Adrenal gland (tissue), 9 donors: ENCODE measurements at regions not wholly inside any gene's neighbourhood (a gene's known extent, or its start where the extent isn't known, plus 50 kb on each side); places are given as distances from the start of the nearest gene placed in this dataset.

Experiments used
- DNase-seq, 7 donors: peaks; one replicate each; pipeline ENCODE4 v3.0.0-alpha.2; 2019 to 2020
- H3K27ac ChIP-seq, 5 donors: fragments of 200-600 bp; sonication (generic) in 4 of 5; 1 replicate in 3 of 5; 2 replicates in 2 of 5; pipeline versions ENCODE4 v1.5.1 to v1.8.0; 2016 to 2020; ENCODE audit warnings: mild to moderate bottlenecking in 1 of 5
- H3K27me3 ChIP-seq: fragments of 200-600 bp; 2 replicates; pipeline ENCODE4 v1.8.0; 2021
- H3K36me3 ChIP-seq, 2 donors: fragments of 200-600 bp; replicated peaks in 1 of 2; 1 replicate in 1 of 2; 2 replicates in 1 of 2; pipeline versions ENCODE4 v1.5.1 to v1.8.0; 2018 to 2022
- H3K4me1 ChIP-seq, 2 donors: fragments of 200-600 bp; replicated peaks in 1 of 2; 1 replicate in 1 of 2; 2 replicates in 1 of 2; pipeline versions ENCODE4 v1.5.1 to v1.8.0; 2018 to 2021
- H3K4me3 ChIP-seq, 4 donors: fragments of 200-600 bp; sonication (generic) in 3 of 4; one replicate each; pipeline ENCODE4 v1.5.1; 2016 to 2018
- H3K9me3 ChIP-seq, 3 donors: fragments of 200-600 bp; sonication (generic) in 1 of 3; replicated peaks in 1 of 3; 1 replicate in 2 of 3; 2 replicates in 1 of 3; pipeline versions ENCODE4 v1.5.1 to v1.8.0; 2016 to 2021
- CTCF ChIP-seq, 6 experiments: fragments of 450-650 bp in 4 of 6; fragments of 200-600 bp in 2 of 6; sonication (generic) in 1 of 6; IDR thresholded peaks; 1 replicate in 5 of 6; 2 replicates in 1 of 6; pipeline versions ENCODE4 v1.5.1 to v1.8.0; 2016 to 2021; ENCODE audit warnings: antibody characterized with exemption in 6 of 6, mild to moderate bottlenecking in 2 of 6, moderate library complexity in 1 of 6
- POLR2A ChIP-seq, 2 donors: fragments of 450-650 bp; IDR thresholded peaks; one replicate each; pipeline ENCODE4 v1.6.1; 2017; ENCODE audit warnings: antibody characterized with exemption in 2 of 2, mild to moderate bottlenecking in 2 of 2, moderate library complexity in 1 of 2
- WGBS, 4 donors: extraction: QIAGEN DNeasy Blood & Tissue Kit in 2 of 4; methylation state at CpG; one replicate each; pipeline versions ENCODE4 v1.1.5 to v1.1.7; 2013 to 2017; 5-methylcytosine and 5-hydroxymethylcytosine counted together
- intact Hi-C, 2 donors: fragments of 100-400 bp; cut with DNase I; formaldehyde crosslinking; loops; one replicate each; pipeline versions ENCODE4 v1.14.1 to v1.15.0; 2022 to 2023
- donor health status: healthy with polysubstance abuse.
- donor health status: Bipolar disorder and iron deficiency.
- donor health status: DM: yes; HTN: yes; CAD: no.
- donor health status: DM: no; HTN: no; CAD: no.
- donor health status: DM: no; HTN: no; CAD: no.

DNA sequence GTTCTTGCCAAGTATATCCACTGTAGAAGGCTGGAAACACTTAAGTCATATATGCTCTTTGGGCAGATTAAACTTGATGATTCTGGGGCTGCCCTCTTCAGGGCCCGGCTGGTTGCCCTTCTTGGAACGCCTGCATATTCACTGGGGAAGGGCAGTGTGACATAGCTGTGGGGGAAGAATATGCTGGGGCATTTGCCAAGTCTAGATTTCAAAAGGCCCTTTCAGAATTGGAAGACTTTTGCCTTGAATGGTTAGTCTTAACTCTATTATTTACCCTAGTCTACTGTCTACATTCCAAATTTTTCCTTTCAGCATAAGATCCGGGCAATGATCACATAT, 161.2 kb upstream of the PITX1 start:
- H3K9me3 ChIP-seq = no peaks in the 10 kb centered on the region
- H3K4me1 ChIP-seq = peaks cover 5 to 6% of the 10 kb centered on the region in 2 donors
- H3K36me3 ChIP-seq = no peaks in the 10 kb centered on the region
- intact Hi-C loops = loop anchor here in 1 of 2 donors (10.0 kb wide), 1 partner anchor 130 kb away; no protein-coding TSS in a partner anchor
- no peak overlapping the region for H3K27ac ChIP-seq
- WGBS, 4 donors = 70 to 84% (median 73%) methylated on average over 3 of the region's 3 CpGs
- peak in 2 of 7 donors; percentile 15 to 29 for DNase-seq
- H3K4me3 ChIP-seq = no peak overlapping the region
- TF ChIP-seq POLR2A (IDR thresholded peaks at IDR 0.05) (no peak), CTCF (IDR thresholded peaks at IDR 0.05) (no peak)
- no peaks in the 10 kb centered on the region for H3K27me3 ChIP-seq

- TF ChIP-seq POLR2A (IDR thresholded peaks at IDR 0.05) (no peak), CTCF (IDR thresholded peaks at IDR 0.05) (no peak)
- peak in 2 of 7 donors; percentile 19 to 43 for DNase-seq
- Histone ChIP-seq H3K4me3 (no peak overlapping the region), H3K27me3 (peaks cover 4% of the 10 kb centered on the region), H3K27ac (no peak overlapping the region), H3K4me1 (peaks cover 5 to 6% of the 10 kb centered on the region in 2 donors), H3K9me3 (no peaks in the 10 kb centered on the region), H3K36me3 (no peaks in the 10 kb centered on the region)
- intact Hi-C loops = loop anchor here in 1 of 2 donors (10.0 kb wide), 1 partner anchor 130 kb away; no protein-coding TSS in a partner anchor
- WGBS, 4 donors = 74 to 81% (median 80%) methylated on average over 4 of the region's 4 CpGs
Observed at GRCh38 chr5:135194573-135195269, 160.7 kb upstream of the PITX1 start.

DNA sequence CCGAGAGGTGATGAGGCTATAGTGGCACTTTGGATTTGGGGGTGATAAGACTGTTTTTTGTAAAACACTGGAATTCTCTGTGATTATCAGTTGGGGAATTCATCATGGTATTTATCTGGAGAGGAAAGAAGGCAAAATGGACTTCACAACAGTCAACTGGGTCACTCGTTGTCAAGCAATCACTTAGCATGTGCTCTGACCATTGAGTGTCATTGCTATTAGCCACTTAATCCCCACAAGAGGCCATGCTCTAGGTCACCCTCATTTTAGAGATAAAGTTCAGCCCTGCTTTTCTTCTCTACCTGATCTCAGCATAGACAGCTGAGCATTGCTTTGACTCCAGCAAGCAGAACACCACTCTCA, 160.1 kb upstream of the PITX1 start:
- intact Hi-C loops = loop anchor here in 1 of 2 donors (10.0 kb wide), 1 partner anchor 131 kb away; no protein-coding TSS in a partner anchor
- peaks cover 5 to 6% of the 10 kb centered on the region in 2 donors for H3K4me1 ChIP-seq
- peaks cover 5% of the 10 kb centered on the region for H3K27me3 ChIP-seq
- H3K36me3 ChIP-seq = no peaks in the 10 kb centered on the region
- no peaks in the 10 kb centered on the region for H3K9me3 ChIP-seq
- 77 to 89% (median 79%) methylated on average over 2 of the region's 2 CpGs for whole genome bisulfite sequencing, 4 donors
- no peak for DNase-seq
- H3K27ac ChIP-seq = no peak overlapping the region
- no peak overlapping the region for H3K4me3 ChIP-seq
- TF ChIP-seq CTCF (IDR thresholded peaks at IDR 0.05) (no peak), POLR2A (IDR thresholded peaks at IDR 0.05) (no peak)

- H3K9me3 ChIP-seq = no peaks in the 10 kb centered on the region
- TF ChIP-seq CTCF (IDR thresholded peaks at IDR 0.05) (no peak), POLR2A (IDR thresholded peaks at IDR 0.05) (no peak)
- intact Hi-C loops = loop anchor here in 1 of 2 donors (10.0 kb wide), 1 partner anchor 131 kb away; no protein-coding TSS in a partner anchor
- H3K36me3 ChIP-seq = no peaks in the 10 kb centered on the region
- peaks cover 5% of the 10 kb centered on the region for H3K27me3 ChIP-seq
- no peak overlapping the region for H3K27ac ChIP-seq
- H3K4me3 ChIP-seq = no peak overlapping the region
- 68 to 80% (median 73%) methylated on average over 8 of the region's 8 CpGs for WGBS, 4 donors
- H3K4me1 ChIP-seq = peaks cover 5 to 6% of the 10 kb centered on the region in 2 donors
- DNase-seq = peak in 2 of 7 donors; percentile 13 to 18
Observed at GRCh38 chr5:135193213-135194125, 159.4 kb upstream of the PITX1 start.
